Skin epidermis (tissue), 12 donors: ENCODE measurements at regions not wholly inside any gene's neighbourhood (a gene's known extent, or its start where the extent isn't known, plus 50 kb on each side); places are given as distances from the start of the nearest gene placed in this dataset.

ENCODE experiments used
- H3K27ac ChIP-seq, 21 experiments: fragments of 200-600 bp; sonication (generic) in 11 of 21; one replicate each; pipeline ENCODE4 v1.5.0; 2020; ENCODE audit warnings: mild to moderate bottlenecking in 3 of 21, inconsistent platforms in 2 of 21, moderate library complexity in 2 of 21
- H3K4me3 ChIP-seq, 7 experiments: fragments of 200-600 bp; sonication (generic) in 2 of 7; one replicate each; pipeline ENCODE4 v1.5.0; 2020; ENCODE audit warnings: inconsistent platforms in 2 of 7, mild to moderate bottlenecking in 2 of 7, moderate library complexity in 1 of 7

DNA sequence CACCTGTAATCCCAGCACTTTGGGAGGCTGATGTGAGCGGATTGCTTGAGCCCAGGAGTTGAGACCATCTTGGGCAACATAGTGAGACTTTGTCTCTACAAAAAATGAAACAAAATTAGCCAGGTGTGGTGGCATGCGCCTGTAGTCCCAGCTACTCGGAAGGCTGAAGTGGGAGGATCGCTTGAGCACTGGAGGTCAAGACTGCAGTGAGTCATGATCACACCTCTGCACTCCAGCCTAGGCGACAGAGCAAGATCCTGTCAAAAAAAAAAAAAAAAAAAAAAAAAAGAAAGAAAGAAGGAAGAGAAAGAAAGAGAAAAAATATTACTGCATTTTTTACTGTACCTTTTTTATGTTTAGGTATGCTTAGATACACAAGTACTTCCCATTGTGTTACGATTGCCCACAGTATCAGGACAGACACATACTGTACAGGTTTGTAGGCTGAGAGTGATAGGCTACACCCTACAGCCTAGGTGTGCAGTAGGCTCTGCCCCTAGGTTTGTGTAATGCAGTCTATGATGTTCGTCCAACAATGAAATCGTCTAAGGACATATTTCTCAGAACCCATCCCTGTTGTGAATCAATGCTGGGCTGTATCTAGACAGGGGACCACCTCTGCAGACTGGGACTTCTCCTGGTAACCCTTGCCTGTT is 160.4 kb upstream of the PWP1 start:
- Histone ChIP-seq H3K27ac (no peak overlapping the region), H3K4me3 (no peak overlapping the region)

DNA sequence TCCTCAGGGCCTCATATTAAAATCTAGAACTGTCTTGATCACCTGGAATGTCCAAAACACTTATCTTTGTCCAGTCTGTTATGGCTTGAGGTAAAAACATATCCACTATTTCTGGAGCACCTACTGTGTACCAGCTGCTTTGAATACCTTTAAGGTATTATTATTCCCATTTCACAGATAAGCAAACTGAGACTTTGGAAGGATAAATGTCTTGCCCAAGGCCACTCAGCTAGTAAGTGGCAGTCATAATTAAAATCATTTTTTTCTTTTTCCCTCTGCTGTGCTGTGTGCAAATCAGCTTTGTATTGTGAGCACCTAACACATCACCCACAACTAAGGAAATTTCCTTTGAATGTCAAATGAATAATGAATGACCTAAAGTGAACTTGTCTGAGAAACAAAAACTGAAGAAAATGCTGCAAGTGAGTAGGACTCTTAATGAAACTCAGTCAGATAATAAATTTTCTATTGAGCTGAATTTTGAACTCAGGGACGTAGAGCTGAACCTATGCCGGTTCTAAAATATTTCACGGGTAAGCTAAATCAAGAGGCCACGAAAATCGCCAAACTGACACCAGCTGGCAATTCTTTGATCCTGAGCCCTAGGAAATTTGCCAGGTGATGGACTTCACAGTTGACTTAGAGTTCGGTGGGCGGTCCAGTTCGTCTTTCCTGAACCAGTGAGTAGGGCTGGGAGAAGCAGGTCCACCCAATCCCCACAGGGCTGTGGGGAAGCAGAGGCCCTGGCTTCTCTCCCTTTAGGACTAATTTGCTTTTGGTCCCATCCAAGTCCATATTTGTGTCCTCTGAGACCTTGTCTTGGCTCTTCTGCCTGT is 159.7 kb upstream of the PWP1 start:
- Histone ChIP-seq H3K27ac (peak overlapping the region in 2 of 21 experiments; percentile 48 to 49), H3K4me3 (no peak overlapping the region)

DNA sequence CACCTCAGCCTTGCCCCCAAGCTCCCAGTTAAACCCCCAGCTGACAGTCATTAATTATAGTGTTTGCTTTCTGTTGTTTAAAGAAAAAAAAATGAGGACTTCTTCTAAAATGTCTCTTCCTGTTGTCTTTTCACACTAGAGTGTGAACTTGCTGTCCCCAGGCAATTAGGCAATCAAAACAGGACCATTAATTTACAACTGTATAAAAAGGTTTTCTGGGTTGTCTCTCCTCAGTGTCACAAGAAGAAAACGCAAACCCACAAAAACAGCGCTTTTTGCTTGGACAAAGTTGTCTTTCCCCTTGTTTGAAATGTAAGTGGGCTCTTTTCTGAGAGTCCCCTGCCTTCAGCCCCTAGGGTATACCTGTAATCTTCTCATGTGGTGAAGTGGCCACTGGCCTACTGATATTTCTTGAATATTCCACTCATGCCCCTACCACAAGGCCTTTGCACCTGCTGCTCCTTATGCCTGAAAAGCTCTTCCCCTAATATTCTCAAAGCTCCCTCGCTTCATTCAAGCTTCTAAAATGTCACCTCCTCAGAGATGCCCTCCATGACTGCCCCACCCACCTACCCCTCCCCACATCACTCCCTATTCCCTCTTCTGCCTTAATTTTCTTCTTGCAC is 158.9 kb upstream of the PWP1 start:
- Histone ChIP-seq H3K27ac (peak overlapping the region in 2 of 21 experiments; percentile 48 to 49), H3K4me3 (no peak overlapping the region)

DNA sequence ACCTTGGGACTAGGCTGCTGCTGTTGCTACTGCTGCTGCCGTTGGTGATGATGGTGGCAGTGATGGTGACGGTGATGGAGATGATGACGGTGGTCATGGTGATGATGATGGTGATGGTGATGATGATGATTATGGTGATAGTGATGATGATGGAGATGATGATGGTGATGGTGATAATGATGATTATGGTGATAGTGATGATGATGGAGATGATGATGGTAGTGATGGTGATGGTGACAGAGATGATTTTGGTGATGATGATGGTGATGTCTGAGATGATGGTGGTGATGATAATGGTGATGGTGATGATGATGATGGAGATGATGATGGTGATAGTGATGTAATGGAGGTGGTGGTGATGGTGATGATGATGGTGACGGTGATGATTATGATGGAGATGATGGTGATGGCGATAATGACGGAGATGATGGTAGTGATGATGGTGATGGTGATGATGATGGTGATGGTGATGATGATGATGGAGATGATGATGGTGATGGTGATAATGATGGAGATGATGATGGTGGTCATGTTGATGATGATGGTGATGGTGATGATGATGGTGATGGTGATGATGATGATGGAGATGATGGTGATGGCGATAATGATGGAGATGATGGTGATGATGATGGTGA is 156.8 kb upstream of the PWP1 start:
- H3K27ac ChIP-seq: no peak overlapping the region
- no peak overlapping the region for H3K4me3 ChIP-seq

DNA sequence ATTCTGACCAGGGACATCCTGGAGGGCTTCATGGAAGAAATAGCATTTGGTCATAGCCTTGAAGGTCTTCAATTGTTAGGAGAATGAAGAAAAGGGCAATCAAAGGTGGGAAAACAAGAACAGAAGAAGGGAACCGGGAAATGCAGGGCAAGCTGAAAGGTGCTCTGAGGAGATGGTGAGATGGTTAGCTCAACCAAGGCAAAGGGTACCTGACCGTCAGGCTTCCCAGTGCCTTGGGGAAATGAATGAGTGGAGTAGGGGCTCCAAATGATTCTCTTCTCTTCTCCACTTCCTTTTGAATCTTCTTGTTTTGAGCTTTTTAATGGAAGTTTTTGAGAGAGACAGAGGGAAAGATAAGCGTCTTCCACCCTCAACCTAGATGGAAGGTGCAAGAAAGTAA is 155.6 kb upstream of the PWP1 start:
- H3K27ac ChIP-seq: no peak overlapping the region
- H3K4me3 ChIP-seq: no peak overlapping the region

DNA sequence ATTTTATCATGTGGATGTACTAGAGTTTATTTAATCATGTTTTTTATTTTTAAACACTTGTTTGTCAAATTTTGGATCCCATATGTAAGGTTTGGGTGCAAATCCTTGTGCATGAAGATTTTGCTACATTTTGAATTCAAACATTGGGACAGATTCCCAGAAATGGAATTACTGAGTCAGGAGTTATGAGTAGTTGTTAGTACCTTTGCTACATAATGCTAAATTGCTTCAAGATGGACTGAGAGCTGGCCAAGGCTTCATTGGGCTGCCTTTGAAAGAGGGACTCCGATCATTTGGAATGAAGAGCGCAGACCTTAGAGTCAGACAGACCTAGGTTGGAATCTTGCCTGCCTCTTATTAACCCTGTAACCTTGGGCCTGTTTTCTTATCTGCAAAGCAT is 154.9 kb upstream of the PWP1 start:
- Histone ChIP-seq H3K27ac (no peak overlapping the region), H3K4me3 (no peak overlapping the region)

DNA sequence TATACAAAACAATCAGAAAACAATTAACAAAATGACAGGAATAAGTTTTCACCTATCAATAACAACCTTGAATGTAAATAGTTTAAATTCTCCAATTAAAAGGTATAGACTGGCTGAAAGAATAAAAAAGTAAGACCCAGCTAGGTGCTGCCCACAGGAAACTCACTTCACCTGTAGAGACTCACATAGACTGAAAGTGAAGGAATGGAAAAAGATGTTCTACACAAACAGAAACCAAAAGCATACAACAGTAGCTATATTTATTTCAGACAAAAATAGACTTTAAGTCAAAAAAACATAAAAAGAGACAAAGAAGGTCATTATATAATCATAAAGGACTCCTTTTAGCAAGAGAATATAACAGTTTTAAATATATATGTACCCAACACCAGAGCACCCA is 152.4 kb upstream of the PWP1 start:
- no peak overlapping the region for H3K4me3 ChIP-seq

DNA sequence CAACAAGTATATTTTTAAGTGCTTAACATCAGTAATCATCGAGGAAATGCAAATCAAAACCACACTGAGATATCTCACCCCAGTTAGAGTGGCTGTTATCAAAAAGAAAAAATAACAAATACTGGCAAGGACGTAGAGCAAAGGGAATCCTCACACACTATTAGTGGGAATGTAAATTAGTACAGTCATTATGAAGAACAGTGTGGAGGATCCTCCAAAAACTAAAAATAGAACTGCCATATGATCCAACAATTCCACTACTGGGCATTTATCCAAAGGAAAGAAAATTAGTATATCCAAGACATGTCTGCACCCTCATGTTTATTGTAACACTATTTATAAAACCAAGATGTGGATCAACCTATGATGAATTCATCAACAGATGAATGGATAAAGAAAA is 149.0 kb upstream of the PWP1 start:
- Histone ChIP-seq H3K27ac (no peak overlapping the region), H3K4me3 (no peak overlapping the region)

More for the DNA sequence above, 152.4 kb upstream of the PWP1 start:
- no peak overlapping the region for H3K27ac ChIP-seq

DNA sequence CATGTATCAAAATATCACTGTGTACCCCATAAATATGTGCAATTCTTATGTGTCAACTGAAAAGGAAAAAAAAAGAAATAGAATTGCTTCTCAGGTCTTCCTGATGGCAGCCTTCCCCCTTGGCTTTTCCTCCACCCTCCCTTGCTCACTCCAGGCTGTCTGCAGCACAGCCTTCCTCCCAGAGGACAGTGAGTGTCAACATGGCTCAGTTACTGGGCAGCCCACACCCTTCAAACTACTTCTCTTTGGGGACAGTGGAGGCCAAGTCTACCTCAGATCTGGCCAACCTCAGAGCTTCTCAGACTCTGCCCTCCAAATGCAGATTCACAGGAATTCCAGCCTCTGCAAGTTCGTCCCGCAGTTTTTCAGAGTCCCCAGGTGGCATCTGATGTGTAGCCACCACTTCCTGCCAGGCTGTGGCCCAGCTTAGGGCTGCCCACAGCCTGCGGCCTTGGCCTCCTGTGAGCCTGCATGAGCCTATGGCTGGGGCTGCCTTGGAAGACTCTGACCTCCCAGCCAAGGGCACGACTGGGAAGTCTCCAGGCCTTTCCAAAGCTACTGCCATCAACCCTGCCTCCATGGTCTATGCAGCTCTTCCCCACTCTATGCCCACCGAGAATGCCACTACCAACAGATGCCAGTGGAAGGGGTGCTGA is 148.0 kb upstream of the PWP1 start:
- Histone ChIP-seq H3K27ac (no peak overlapping the region), H3K4me3 (no peak overlapping the region)

DNA sequence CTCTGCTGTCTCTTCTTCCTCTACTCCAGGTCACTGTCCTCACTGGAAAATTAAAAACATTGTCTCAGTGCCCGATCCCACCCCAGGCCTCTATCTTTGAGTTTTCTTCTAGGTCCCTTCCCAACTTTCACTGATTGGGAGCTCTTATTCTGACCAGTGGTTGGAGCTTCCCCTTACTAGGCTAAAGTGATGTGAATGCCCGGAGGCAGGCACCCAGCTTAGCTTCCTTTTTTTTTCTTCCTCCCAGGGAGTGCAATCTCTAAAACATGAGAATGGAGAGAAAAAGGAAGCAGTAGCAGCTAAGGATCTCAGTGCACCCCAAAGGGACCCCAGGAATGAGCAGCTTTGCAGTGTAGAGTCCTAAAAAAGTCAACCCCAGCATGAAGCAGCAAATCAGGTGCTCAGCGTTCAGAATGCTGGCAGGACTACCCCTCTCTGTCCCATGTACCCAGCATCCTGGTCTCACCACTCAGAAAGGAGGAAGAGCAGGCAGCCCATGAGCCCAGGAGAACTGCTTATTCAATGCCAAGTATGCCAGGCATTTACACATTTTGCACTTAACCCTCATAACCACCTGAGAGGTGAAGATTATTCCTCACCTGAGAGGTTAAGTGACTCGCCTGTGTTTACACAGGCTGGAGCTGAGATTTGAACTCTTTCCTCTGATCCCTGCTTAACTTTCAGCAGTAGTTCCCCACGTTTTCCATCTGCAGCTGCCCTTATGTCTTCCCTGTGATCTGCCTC is 146.2 kb upstream of the PWP1 start:
- Histone ChIP-seq H3K4me3 (no peak overlapping the region), H3K27ac (no peak overlapping the region)

DNA sequence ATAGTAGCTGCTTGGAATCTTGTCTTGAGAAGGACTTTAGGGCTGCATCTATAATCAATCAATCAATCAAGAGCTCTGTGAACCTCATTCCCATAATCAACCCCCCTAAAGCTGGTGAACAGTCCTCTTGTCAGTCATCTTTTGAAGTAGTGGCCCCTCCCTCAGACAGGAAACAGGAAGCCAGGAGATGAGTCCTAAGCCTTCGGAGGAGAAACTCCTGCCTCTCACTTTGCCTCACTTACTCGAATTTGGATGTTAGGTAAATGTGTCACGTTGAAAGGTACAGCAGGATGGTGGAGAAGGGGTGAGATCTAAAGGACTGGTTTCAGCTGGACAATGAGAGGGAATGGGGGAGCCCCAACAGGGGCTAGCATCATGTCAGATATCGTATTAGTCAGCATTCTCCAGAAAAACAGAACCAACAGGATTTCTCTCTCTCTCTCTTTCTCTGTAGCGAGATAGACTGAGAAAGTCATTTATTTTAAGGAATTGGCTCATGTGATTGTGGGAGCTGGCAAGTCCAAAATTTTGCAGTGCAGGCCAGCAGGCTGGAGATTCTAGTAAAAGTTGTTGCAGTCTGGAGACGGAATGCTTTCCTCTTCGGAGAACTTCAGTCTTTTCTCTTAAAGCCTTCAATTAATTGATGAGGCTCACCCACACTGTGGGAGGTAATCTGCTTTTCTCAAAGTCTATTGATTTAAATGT is 144.4 kb upstream of the PWP1 start:
- no peak overlapping the region for H3K27ac ChIP-seq
- H3K4me3 ChIP-seq: no peak overlapping the region

DNA sequence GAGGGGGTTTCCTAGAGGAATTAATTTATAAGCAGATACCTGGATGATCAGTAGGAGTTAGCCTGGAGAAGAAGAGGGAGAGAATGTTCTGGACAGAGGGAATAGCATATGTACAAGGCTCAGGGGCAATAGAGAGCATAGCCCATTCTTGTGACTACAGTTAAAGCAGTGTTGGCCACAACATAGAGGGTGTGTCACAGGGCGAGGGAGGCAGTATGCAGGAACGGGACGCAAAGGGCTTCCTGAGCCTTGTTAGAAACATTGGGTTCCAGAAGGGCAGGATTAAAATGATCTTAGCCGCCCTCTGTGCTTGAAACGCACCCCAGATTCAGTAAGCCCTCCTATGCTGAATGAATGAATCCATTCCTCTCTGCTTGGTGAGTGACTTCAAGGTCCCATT is 142.2 kb upstream of the PWP1 start:
- Histone ChIP-seq H3K27ac (no peak overlapping the region), H3K4me3 (no peak overlapping the region)

DNA sequence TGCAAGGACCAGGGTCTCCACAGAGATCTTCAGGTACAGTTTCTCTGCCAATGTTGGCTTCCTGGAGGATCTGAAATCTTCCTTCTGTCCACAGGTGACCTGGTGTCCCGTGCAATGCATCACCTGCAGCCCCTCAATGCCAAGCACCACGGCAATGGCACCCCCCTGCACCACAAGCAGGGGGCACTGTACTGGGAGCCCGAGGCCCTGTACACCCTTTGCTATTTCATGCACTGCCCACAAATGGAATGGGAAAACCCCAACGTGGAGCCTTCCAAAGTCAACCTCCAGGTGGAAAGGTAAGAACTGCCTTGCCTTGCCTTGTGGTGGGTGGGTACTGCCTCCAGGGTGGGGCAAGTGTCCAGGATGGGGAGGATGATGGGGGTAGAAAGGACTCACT is 141.8 kb upstream of the PWP1 start:
- no peak overlapping the region for H3K27ac ChIP-seq
- H3K4me3 ChIP-seq: no peak overlapping the region

DNA sequence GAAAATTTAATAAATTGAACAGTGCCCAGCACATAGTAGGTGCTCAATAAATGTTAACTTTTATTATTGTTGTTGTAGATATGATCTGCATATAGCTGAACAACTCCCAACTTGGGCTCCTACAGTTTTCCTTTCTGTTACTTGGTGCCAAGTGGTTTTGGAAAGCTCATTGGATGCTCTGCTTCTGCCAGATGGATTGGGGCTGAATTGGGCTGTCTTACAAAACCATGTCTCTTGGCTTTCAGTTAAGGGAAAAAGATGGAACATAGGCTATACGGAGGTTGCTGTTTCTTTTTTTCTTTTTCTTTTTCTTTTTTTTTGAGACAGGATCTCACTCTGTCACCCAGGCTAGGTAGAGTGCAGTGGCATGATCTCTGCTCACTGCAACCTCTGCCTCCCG is 140.7 kb upstream of the PWP1 start:
- H3K27ac ChIP-seq: peak overlapping the region in 3 of 21 experiments; percentile 4 to 51 (median 51)
- H3K4me3 ChIP-seq: no peak overlapping the region

DNA sequence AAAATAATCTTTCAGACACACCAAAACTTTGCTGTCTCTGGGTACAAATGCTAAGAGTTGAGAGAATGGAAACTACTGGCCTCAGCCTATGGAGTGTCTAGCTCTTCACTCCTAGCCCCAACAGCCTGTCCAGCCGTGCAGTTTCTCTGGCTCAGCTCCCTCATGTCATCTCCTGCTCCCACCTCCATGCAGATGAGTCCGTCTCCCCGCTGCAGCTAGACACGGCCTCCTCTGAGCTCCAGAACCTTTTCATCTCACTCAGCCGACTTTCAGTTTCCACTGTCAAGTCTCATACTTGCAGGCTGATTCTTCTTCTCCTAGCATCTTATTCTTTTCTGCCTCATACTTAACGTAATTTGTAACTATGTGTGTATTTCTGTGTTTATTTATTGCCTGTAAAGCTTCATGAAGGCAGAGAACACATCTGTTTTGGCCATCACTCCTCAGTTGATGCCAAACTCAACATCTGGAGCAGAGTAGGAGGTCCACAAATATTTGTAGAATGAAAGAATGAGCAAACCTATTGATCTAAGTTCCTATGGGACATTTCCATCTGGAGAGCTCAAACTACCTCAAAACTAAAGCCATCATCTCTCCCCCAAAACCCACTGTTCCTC is 139.8 kb upstream of the PWP1 start:
- H3K4me3 ChIP-seq: no peak overlapping the region
- peak overlapping the region in 4 of 21 experiments; percentile 4 to 51 (median 42) for H3K27ac ChIP-seq

DNA sequence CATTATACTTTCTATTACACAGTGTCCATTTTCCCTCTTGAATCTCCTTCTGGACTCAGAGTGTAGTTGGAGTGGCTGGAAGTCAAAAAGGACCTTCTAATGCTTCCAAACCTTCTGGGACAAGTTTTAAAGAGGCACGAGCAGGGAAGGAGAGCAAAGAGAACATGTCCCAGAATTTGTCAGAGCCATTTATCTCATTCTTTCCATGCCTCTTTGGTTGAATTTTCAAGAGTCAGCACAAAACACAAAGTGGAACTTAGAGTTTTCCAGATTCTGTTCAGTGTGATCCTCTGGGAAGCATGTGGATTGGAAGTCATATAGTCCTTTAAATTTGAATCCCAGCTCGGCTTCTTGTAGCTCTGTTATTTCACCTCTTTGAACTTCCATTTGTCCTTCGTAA is 138.2 kb upstream of the PWP1 start:
- H3K27ac ChIP-seq: no peak overlapping the region
- H3K4me3 ChIP-seq: no peak overlapping the region

DNA sequence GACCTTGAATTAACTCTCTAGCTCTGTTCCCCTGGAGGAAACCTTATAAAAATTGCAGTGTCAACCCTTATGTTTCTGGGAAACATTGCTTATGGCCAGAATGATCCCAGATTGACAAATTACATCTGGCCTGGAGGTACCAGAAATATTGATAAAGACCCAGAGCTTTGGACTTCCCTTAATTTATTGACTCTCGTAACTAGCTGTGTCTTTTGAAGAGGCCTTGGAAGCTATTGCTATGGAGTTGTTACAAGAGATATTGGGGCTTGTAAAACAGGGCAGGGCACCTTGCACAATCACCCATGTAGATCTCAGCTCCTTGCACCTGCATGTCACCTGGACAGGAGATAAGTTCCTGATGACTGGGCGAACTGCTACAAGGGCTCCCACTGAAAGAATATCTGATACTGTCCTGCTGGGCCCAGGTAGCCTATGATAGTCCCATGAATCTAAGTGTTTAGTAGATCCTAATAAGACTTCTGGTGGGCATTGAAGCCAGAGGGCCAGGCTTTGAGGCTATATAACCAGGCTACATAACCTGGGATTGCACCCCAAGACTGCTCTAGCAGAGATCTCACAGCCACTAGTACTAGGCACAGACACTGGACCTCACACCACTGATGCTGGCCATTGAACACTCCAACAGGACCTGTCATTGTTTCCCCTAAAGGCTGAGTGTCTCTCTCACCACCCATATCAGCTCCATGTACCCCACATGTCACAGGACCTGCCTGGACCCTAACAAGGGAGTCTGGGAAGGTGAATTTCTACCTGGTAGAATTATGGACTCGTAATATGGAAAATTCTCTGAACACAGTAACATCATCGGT is 135.7 kb upstream of the PWP1 start:
- Histone ChIP-seq H3K27ac (no peak overlapping the region), H3K4me3 (no peak overlapping the region)
